ENCODE measurements at regions not wholly inside any gene's neighbourhood (a gene's known extent, or its start where the extent isn't known, plus 50 kb on each side); places are given as distances from the start of the nearest gene placed in this dataset.

- TF ChIP-seq NFATC3 (CRISPR knock-in tag; IDR thresholded peaks at IDR 0.05) (no peak), ZNF274 (CRISPR knock-in tag; IDR thresholded peaks at IDR 0.05) (no peak), ATF6 (CRISPR knock-in tag; conservative IDR thresholded peaks at IDR 0.05) (no peak), KDM1A (CRISPR knock-in tag; IDR thresholded peaks at IDR 0.05) (no peak), ZNF644 (CRISPR knock-in tag; IDR thresholded peaks at IDR 0.05; ENCODE audit: low read depth) (no peak), POLR2A (IDR thresholded peaks at IDR 0.05; ENCODE audit: insufficient read depth in 1 of 2, low read depth in 2 of 2, low read length in 2 of 2) (no peak), CTCF (CRISPR knock-in tag; IDR thresholded peaks at IDR 0.05) (no peak), POLR2AphosphoS5 (IDR thresholded peaks at IDR 0.05; ENCODE audit: low read depth, low read length) (no peak), NR2C2 (CRISPR knock-in tag; IDR thresholded peaks at IDR 0.05; ENCODE audit: borderline replicate concordance) (no peak)
Observed at GRCh38 chr1:74995821-74996220, 138.4 kb upstream of the LHX8 start.
